ENCODE measurements at regions not wholly inside any gene's neighbourhood (a gene's known extent, or its start where the extent isn't known, plus 50 kb on each side); places are given as distances from the start of the nearest gene placed in this dataset.
A peak's percentile ranks its signal among the peaks of the same experiment; 100 is the strongest.

DNA sequence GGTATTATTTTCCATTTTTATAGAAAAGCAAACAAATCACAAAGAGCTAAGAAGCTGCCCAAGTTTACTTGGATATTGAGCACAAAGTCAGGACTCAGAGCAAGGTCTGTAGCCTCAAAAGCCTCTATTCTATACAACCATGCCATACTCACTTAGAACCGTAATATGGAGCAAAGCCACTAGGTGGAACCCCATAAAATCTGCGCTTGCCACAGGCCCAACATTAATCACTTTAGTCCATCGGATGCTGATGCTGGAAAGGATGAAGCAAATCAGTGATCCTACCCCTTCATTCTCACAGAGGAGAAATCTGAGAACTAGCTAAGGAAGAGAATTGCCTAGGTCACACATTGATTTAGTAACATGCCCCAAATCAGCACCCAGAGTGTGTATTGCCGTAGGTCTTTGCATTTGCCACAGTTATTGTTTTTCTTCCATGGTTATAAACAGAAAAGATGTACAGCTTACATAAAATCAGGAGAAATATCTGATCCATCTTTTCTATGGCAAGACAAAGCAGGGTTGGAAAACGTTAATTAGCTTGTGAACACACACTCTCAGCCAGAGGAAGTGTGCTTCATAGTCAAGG lies 56.7 kb upstream of the RAB38 start:
- DNase-seq = peak; percentile 3

DNA sequence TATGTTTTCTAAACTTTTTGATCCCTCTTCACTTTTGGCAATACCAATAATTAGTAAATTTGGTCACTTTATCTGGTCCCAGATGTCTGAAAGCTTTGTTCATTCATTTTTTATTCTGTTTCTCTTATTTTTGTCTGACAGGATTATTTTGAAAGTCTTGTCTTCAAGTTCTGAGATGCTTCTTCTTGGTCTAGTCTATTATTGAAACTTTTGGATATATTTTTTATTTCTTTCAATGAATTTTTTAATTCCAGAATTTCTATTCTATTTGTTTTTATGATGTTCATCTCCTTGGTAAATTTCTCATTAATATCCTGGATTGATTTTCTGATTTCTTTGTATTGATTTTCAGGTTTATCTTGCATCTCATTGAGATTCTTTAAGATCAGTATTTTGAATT lies 54.1 kb upstream of the RAB38 start:
- DNase-seq = no peak
